Thymus (tissue), 11 donors: ENCODE measurements at regions not wholly inside any gene's neighbourhood (a gene's known extent, or its start where the extent isn't known, plus 50 kb on each side); places are given as distances from the start of the nearest gene placed in this dataset.

Source experiments
- DNase-seq, 9 donors: peaks; one replicate each; pipeline ENCODE4 v3.0.0-alpha.2; 2013; ENCODE audit warnings: low spot score in 9 of 9, low read depth in 6 of 9, missing footprints in 1 of 9
- H3K27ac ChIP-seq, 2 donors: one replicate each; pipeline ENCODE4 v1.5.1; 2013; ENCODE audit warnings: control low read depth in 1 of 2, low read depth in 1 of 2, low read length in 1 of 2, mild to moderate bottlenecking in 1 of 2, moderate library complexity in 1 of 2
- H3K27me3 ChIP-seq, 2 donors: one replicate each; pipeline ENCODE4 v1.5.1; 2013; ENCODE audit warnings: low read length in 1 of 2; ENCODE audit not compliant: control insufficient read depth in 2 of 2, insufficient read depth in 1 of 2
- H3K36me3 ChIP-seq, 2 donors: one replicate each; pipeline ENCODE4 v1.5.1; 2013; ENCODE audit warnings: low read length in 1 of 2, mild to moderate bottlenecking in 1 of 2, moderate library complexity in 1 of 2; ENCODE audit not compliant: control insufficient read depth in 2 of 2, insufficient read depth in 2 of 2
- H3K4me1 ChIP-seq, 2 donors: one replicate each; pipeline ENCODE4 v1.5.1; 2013; ENCODE audit warnings: low read length in 2 of 2; ENCODE audit not compliant: control insufficient read depth in 2 of 2, insufficient read depth in 2 of 2
- H3K4me3 ChIP-seq, 2 donors: one replicate each; pipeline ENCODE4 v1.5.1; 2013; ENCODE audit warnings: low read length in 2 of 2, control low read depth in 1 of 2, mild to moderate bottlenecking in 1 of 2
- H3K9me3 ChIP-seq, 2 donors: one replicate each; pipeline ENCODE4 v1.5.1; 2013; ENCODE audit warnings: low read length in 1 of 2, mild to moderate bottlenecking in 1 of 2; ENCODE audit not compliant: control insufficient read depth in 2 of 2, insufficient read depth in 1 of 2
- WGBS: extraction: QIAGEN DNeasy Blood & Tissue Kit; methylation state at CpG from one replicate; pipeline ENCODE4 v1.1.7; 2013; 5-methylcytosine and 5-hydroxymethylcytosine counted together
- donor health status: healthy.

- Histone ChIP-seq H3K36me3 (no peaks in the 10 kb centered on the region), H3K27ac (no peak overlapping the region), H3K4me1 (no peaks in the 10 kb centered on the region), H3K27me3 (no peaks in the 10 kb centered on the region), H3K4me3 (no peak overlapping the region), H3K9me3 (peaks cover 0 to 5% of the 10 kb centered on the region in 2 donors)
- WGBS: 85% methylated on average over 2 of the region's 2 CpGs
- no peak for DNase-seq
These were observed 321.3 kb upstream of the LMO3 start for GRCh38 chr12:16927259-16927658.

- Histone ChIP-seq H3K27me3 (no peaks in the 10 kb centered on the region), H3K4me3 (no peak overlapping the region)
- WGBS: 91% methylated on average over 1 of the region's 1 CpG
These were observed 314.5 kb upstream of the LMO3 start for GRCh38 chr12:16920451-16920850.

GRCh38 chr12:16919551-16919950 lies 313.6 kb upstream of the LMO3 start:
- Histone ChIP-seq H3K4me3 (no peak overlapping the region), H3K36me3 (no peaks in the 10 kb centered on the region), H3K27ac (no peak overlapping the region), H3K27me3 (no peaks in the 10 kb centered on the region), H3K9me3 (peaks cover 0 to 7% of the 10 kb centered on the region in 2 donors), H3K4me1 (no peaks in the 10 kb centered on the region)
- DNase-seq: no peak

More at GRCh38 chr12:16920451-16920850, 314.5 kb upstream of the LMO3 start:
- Histone ChIP-seq H3K9me3 (peaks cover 0 to 7% of the 10 kb centered on the region in 2 donors), H3K27ac (no peak overlapping the region), H3K4me1 (no peaks in the 10 kb centered on the region), H3K36me3 (no peaks in the 10 kb centered on the region)
- no peak for DNase-seq

- WGBS: 80% methylated on average over 1 of the region's 1 CpG
- Histone ChIP-seq H3K4me1 (no peaks in the 10 kb centered on the region), H3K27me3 (no peaks in the 10 kb centered on the region), H3K9me3 (peaks cover 0 to 7% of the 10 kb centered on the region in 2 donors), H3K4me3 (no peak overlapping the region), H3K27ac (no peak overlapping the region), H3K36me3 (no peaks in the 10 kb centered on the region)
- no peak for DNase-seq
These were observed 308.9 kb upstream of the LMO3 start for GRCh38 chr12:16914853-16915252.

- H3K27me3 ChIP-seq: no peaks in the 10 kb centered on the region
- no peaks in the 10 kb centered on the region for H3K36me3 ChIP-seq
- 92% methylated on average over 1 of the region's 1 CpG for WGBS
- H3K4me3 ChIP-seq: no peak overlapping the region
- DNase-seq: no peak
- H3K4me1 ChIP-seq: no peaks in the 10 kb centered on the region
- peaks cover 0 to 7% of the 10 kb centered on the region in 2 donors for H3K9me3 ChIP-seq
- no peak overlapping the region for H3K27ac ChIP-seq
These were observed 308.0 kb upstream of the LMO3 start for GRCh38 chr12:16913832-16914490.

- no peaks in the 10 kb centered on the region for H3K9me3 ChIP-seq
- WGBS: 93% methylated on average over 3 of the region's 3 CpGs
- no peaks in the 10 kb centered on the region for H3K4me1 ChIP-seq
- H3K36me3 ChIP-seq: no peaks in the 10 kb centered on the region
- H3K27ac ChIP-seq: no peak overlapping the region
- no peak overlapping the region for H3K4me3 ChIP-seq
- H3K27me3 ChIP-seq: no peaks in the 10 kb centered on the region
- no peak for DNase-seq
These were observed 296.0 kb upstream of the LMO3 start for GRCh38 chr12:16901946-16902345.

- no peaks in the 10 kb centered on the region for H3K36me3 ChIP-seq
- H3K27ac ChIP-seq: no peak overlapping the region
- no peak for DNase-seq
- 93% methylated on average over 14 of the region's 14 CpGs for WGBS
- no peaks in the 10 kb centered on the region for H3K4me1 ChIP-seq
- no peak overlapping the region for H3K4me3 ChIP-seq
- H3K27me3 ChIP-seq: no peaks in the 10 kb centered on the region
- no peaks in the 10 kb centered on the region for H3K9me3 ChIP-seq
These were observed 287.5 kb upstream of the LMO3 start for GRCh38 chr12:16893426-16893825.

GRCh38 chr12:16891673-16892072 lies 285.7 kb upstream of the LMO3 start:
- no peak for DNase-seq
- no peaks in the 10 kb centered on the region for H3K9me3 ChIP-seq

GRCh38 chr12:16884819-16885218 lies 278.9 kb upstream of the LMO3 start:
- no peak overlapping the region for H3K27ac ChIP-seq
- no peaks in the 10 kb centered on the region for H3K9me3 ChIP-seq
- no peaks in the 10 kb centered on the region for H3K4me1 ChIP-seq
- no peak overlapping the region for H3K4me3 ChIP-seq
- H3K27me3 ChIP-seq: no peaks in the 10 kb centered on the region
- no peaks in the 10 kb centered on the region for H3K36me3 ChIP-seq
- 96% methylated on average over 2 of the region's 2 CpGs for WGBS
- DNase-seq: no peak

More at GRCh38 chr12:16891673-16892072, 285.7 kb upstream of the LMO3 start:
- no peaks in the 10 kb centered on the region for H3K4me1 ChIP-seq
- no peak overlapping the region for H3K27ac ChIP-seq
- no peaks in the 10 kb centered on the region for H3K36me3 ChIP-seq
- no peaks in the 10 kb centered on the region for H3K27me3 ChIP-seq
- no peak overlapping the region for H3K4me3 ChIP-seq
